ENCODE measurements at regions not wholly inside any gene's neighbourhood (a gene's known extent, or its start where the extent isn't known, plus 50 kb on each side); places are given as distances from the start of the nearest gene placed in this dataset.

DNA sequence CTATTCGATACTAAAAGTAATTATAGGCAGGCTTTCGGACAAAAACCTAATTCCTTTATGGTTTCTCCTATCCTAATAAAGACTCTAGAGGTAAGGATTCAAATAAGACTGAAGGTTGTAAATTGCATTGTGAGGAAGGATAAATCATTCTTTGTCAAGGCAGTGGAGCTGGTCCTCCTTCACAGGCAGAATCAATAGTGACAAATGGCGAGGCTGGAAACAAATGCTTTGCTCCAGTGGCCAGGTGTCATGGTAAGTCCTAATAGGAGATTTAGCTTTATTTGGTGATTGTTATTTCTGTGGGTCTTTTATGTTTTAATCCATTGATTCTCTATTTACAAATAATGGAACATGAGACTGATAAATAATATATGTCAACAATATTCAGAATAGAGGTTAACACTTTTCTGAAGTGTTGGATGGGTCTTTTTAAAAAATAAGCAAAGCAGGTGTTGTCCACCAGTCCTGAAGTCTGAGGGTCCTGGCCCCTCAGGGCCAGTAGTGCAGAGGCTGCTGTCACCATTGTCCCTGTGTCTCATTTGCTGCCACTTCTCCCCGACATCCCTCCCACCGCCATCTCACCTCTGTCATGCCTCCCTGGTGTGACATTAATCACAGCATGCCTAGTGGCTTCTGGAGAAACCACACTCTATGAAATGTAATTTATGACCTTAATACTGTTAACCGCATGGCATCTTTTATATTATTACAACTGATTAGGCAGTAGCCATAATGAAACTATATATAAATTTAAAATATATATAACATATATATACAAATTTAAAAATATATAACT lies 120.9 kb upstream of the MAGI3 start:
- Histone ChIP-seq H3K9me2 (ENCODE audit: low read depth, low read length) (no peaks in the 10 kb centered on the region), H3K9ac (ENCODE audit: low read length) (no peak overlapping the region), H3K4me2 (ENCODE audit: low read length) (no peak overlapping the region), H3K36me3 (ENCODE audit: insufficient read depth, low read length) (no peaks in the 10 kb centered on the region), H3K4me1 (ENCODE audit: insufficient read depth, low read length, severe bottlenecking) (no peaks in the 10 kb centered on the region), H4K20me1 (ENCODE audit: insufficient read depth, low read length) (no peaks in the 10 kb centered on the region), H3K4me3 (ENCODE audit: low read depth, low read length, poor library complexity, severe bottlenecking) (no peak overlapping the region), H2AFZ (ENCODE audit: low read length) (no peak overlapping the region), H3K27ac (ENCODE audit: low read depth, low read length, poor library complexity, severe bottlenecking) (no peak overlapping the region), H3F3A (ENCODE audit: insufficient read depth, low read length) (no peaks in the 10 kb centered on the region), H3K27me3 (ENCODE audit: insufficient read depth, low read length) (no peaks in the 10 kb centered on the region), H3K9me3 (ENCODE audit: low read length) (no peaks in the 10 kb centered on the region), H3K79me2 (ENCODE audit: insufficient read depth, low read length) (no peaks in the 10 kb centered on the region)
- TF ChIP-seq EZH2 (IDR thresholded peaks at IDR 0.05; ENCODE audit: borderline replicate concordance, low read length): no peak
- TF ChIP-seq, protein P1, sequence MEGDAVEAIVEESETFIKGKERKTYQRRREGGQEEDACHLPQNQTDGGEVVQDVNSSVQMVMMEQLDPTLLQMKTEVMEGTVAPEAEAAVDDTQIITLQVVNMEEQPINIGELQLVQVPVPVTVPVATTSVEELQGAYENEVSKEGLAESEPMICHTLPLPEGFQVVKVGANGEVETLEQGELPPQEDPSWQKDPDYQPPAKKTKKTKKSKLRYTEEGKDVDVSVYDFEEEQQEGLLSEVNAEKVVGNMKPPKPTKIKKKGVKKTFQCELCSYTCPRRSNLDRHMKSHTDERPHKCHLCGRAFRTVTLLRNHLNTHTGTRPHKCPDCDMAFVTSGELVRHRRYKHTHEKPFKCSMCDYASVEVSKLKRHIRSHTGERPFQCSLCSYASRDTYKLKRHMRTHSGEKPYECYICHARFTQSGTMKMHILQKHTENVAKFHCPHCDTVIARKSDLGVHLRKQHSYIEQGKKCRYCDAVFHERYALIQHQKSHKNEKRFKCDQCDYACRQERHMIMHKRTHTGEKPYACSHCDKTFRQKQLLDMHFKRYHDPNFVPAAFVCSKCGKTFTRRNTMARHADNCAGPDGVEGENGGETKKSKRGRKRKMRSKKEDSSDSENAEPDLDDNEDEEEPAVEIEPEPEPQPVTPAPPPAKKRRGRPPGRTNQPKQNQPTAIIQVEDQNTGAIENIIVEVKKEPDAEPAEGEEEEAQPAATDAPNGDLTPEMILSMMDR (IDR thresholded peaks at IDR 0.05; ENCODE audit: low read length): no peak

GRCh38 chr1:113271039-113271438 lies 119.3 kb upstream of the MAGI3 start:
- H3K4me1 ChIP-seq (ENCODE audit: insufficient read depth, low read length, severe bottlenecking): no peaks in the 10 kb centered on the region
- no peak overlapping the region for H3K27ac ChIP-seq (ENCODE audit: low read depth, low read length, poor library complexity, severe bottlenecking)
- H3K36me3 ChIP-seq (ENCODE audit: insufficient read depth, low read length): no peaks in the 10 kb centered on the region
- no peaks in the 10 kb centered on the region for H3K79me2 ChIP-seq (ENCODE audit: insufficient read depth, low read length)
- no peaks in the 10 kb centered on the region for H3K9me2 ChIP-seq (ENCODE audit: low read depth, low read length)
- no peaks in the 10 kb centered on the region for H3K9me3 ChIP-seq (ENCODE audit: low read length)
- H3K9ac ChIP-seq (ENCODE audit: low read length): no peak overlapping the region
- H3K4me2 ChIP-seq (ENCODE audit: low read length): no peak overlapping the region
- no peak overlapping the region for H3K4me3 ChIP-seq (ENCODE audit: low read depth, low read length, poor library complexity, severe bottlenecking)
- no peak for TF ChIP-seq EZH2 (IDR thresholded peaks at IDR 0.05; ENCODE audit: borderline replicate concordance, low read length)
- TF ChIP-seq, protein P1 (IDR thresholded peaks at IDR 0.05; ENCODE audit: low read length): no peak
- H2AFZ ChIP-seq (ENCODE audit: low read length): no peak overlapping the region
- H3F3A ChIP-seq (ENCODE audit: insufficient read depth, low read length): no peaks in the 10 kb centered on the region
- H3K27me3 ChIP-seq (ENCODE audit: insufficient read depth, low read length): no peaks in the 10 kb centered on the region
- H4K20me1 ChIP-seq (ENCODE audit: insufficient read depth, low read length): no peaks in the 10 kb centered on the region

GRCh38 chr1:113275083-113275482 lies 115.2 kb upstream of the MAGI3 start:
- Histone ChIP-seq H3K4me2 (ENCODE audit: low read length) (no peak overlapping the region), H2AFZ (ENCODE audit: low read length) (no peak overlapping the region), H3K9me2 (ENCODE audit: low read depth, low read length) (no peaks in the 10 kb centered on the region), H3F3A (ENCODE audit: insufficient read depth, low read length) (no peaks in the 10 kb centered on the region), H3K9me3 (ENCODE audit: low read length) (no peaks in the 10 kb centered on the region), H3K27me3 (ENCODE audit: insufficient read depth, low read length) (no peaks in the 10 kb centered on the region), H3K4me1 (ENCODE audit: insufficient read depth, low read length, severe bottlenecking) (no peaks in the 10 kb centered on the region), H3K79me2 (ENCODE audit: insufficient read depth, low read length) (no peaks in the 10 kb centered on the region), H4K20me1 (ENCODE audit: insufficient read depth, low read length) (no peaks in the 10 kb centered on the region), H3K27ac (ENCODE audit: low read depth, low read length, poor library complexity, severe bottlenecking) (no peak overlapping the region), H3K4me3 (ENCODE audit: low read depth, low read length, poor library complexity, severe bottlenecking) (no peak overlapping the region), H3K36me3 (ENCODE audit: insufficient read depth, low read length) (no peaks in the 10 kb centered on the region), H3K9ac (ENCODE audit: low read length) (no peak overlapping the region)
- TF ChIP-seq, protein P1 (IDR thresholded peaks at IDR 0.05; ENCODE audit: low read length): no peak
- no peak for TF ChIP-seq EZH2 (IDR thresholded peaks at IDR 0.05; ENCODE audit: borderline replicate concordance, low read length)

Measured in OCI-LY1 (cell line).